Smooth muscle cell (in vitro differentiated cells): ENCODE measurements at regions not wholly inside any gene's neighbourhood (a gene's known extent, or its start where the extent isn't known, plus 50 kb on each side); places are given as distances from the start of the nearest gene placed in this dataset. TPM values are rescaled to one million over a fixed set of nuclear protein-coding genes. Genes with fewer than 3 reads are reported as not detected.

Experiments used
- small RNA-seq: library from RNA; depleted of rRNA; stranded (forward); fragments of <200 nt; gene quantifications from one replicate; pipeline ENCODE3, GENCODE V24; 2014

Small RNAs in the stretch of these regions (small RNA-seq; reads per million reads assigned to genes)
- gene AL162151.2 (0.21 reads per million), gene RN7SL714P (not detected)
